ENCODE measurements at regions not wholly inside any gene's neighbourhood (a gene's known extent, or its start where the extent isn't known, plus 50 kb on each side); places are given as distances from the start of the nearest gene placed in this dataset.

GRCh38 chr11:109993786-109994185 lies 99.4 kb upstream of the ZC3H12C start:
- Histone ChIP-seq H3K9me3 (no peaks in the 10 kb centered on the region), H3K4me3 (no peak overlapping the region), H3K4me1 (peaks cover 0 to 8% (median 7%) of the 10 kb centered on the region in 4 donors), H3K36me3 (no peaks in the 10 kb centered on the region), H3K27me3 (no peaks in the 10 kb centered on the region), H3K27ac (replicated peaks in 1 of 4) (no peak overlapping the region)
- intact Hi-C loops (cut with DNase I) = loop anchor here (10.0 kb wide), 1 partner anchor 101 kb away; the partner anchor contains the start of gene ZC3H12C
- no peak for DNase-seq (ENCODE audit: extremely low spot score)
- 100% methylated on average over 1 of the region's 1 CpG for WGBS
- TF ChIP-seq POLR2AphosphoS5 (IDR thresholded peaks at IDR 0.05) (no peak), EP300 (IDR thresholded peaks at IDR 0.05) (no peak), CTCF (IDR thresholded peaks at IDR 0.05) (no peak), POLR2A (IDR thresholded peaks at IDR 0.05; ENCODE audit: low read depth) (no peak)

- H3K36me3 ChIP-seq = no peaks in the 10 kb centered on the region
- H3K27me3 ChIP-seq = no peaks in the 10 kb centered on the region
- no peak for DNase-seq (ENCODE audit: extremely low spot score)
- H3K4me1 ChIP-seq = peaks cover 0 to 19% (median 17%) of the 10 kb centered on the region in 4 donors
- WGBS = 81% methylated on average over 6 of the region's 6 CpGs
- no peak overlapping the region for H3K27ac ChIP-seq (replicated peaks in 1 of 4)
- TF ChIP-seq POLR2AphosphoS5 (IDR thresholded peaks at IDR 0.05) (no peak), POLR2A (IDR thresholded peaks at IDR 0.05; ENCODE audit: low read depth) (no peak), CTCF (IDR thresholded peaks at IDR 0.05) (no peak), EP300 (IDR thresholded peaks at IDR 0.05) (no peak)
- no peak overlapping the region for H3K4me3 ChIP-seq
- intact Hi-C loops (cut with DNase I) = loop anchor here (5.0 to 10.0 kb wide), 2 partner anchors 53 to 100 kb away; partner anchors contain the start of gene ZC3H12C
- no peaks in the 10 kb centered on the region for H3K9me3 ChIP-seq
These were observed 98.3 kb upstream of the ZC3H12C start for GRCh38 chr11:109994907-109995306.

GRCh38 chr11:109996060-109996459 lies 97.1 kb upstream of the ZC3H12C start:
- H3K9me3 ChIP-seq = no peaks in the 10 kb centered on the region
- DNase-seq (ENCODE audit: extremely low spot score) = no peak
- TF ChIP-seq POLR2A (IDR thresholded peaks at IDR 0.05; ENCODE audit: low read depth) = no peak
- no peak for TF ChIP-seq POLR2AphosphoS5 (IDR thresholded peaks at IDR 0.05)
- TF ChIP-seq CTCF (IDR thresholded peaks at IDR 0.05) = no peak
- no peak for TF ChIP-seq EP300 (IDR thresholded peaks at IDR 0.05)
- no peak overlapping the region for H3K27ac ChIP-seq (replicated peaks in 1 of 4)
- no peaks in the 10 kb centered on the region for H3K36me3 ChIP-seq
- H3K27me3 ChIP-seq = no peaks in the 10 kb centered on the region
- peaks cover 0 to 30% (median 27%) of the 10 kb centered on the region in 4 donors for H3K4me1 ChIP-seq
- H3K4me3 ChIP-seq = no peak overlapping the region
- intact Hi-C loops (cut with DNase I) = loop anchor here (5.0 to 10.0 kb wide), 2 partner anchors 54 to 99 kb away; partner anchors contain the start of gene ZC3H12C

GRCh38 chr11:109998921-109999320 lies 94.3 kb upstream of the ZC3H12C start:
- Histone ChIP-seq H3K4me1 (peaks cover 0 to 40% (median 35%) of the 10 kb centered on the region in 4 donors), H3K27me3 (no peaks in the 10 kb centered on the region), H3K9me3 (no peaks in the 10 kb centered on the region), H3K36me3 (no peaks in the 10 kb centered on the region), H3K27ac (replicated peaks in 1 of 4) (peak overlapping the region; percentile 58 to 79 (median 72)), H3K4me3 (no peak overlapping the region)
- intact Hi-C loops (cut with DNase I) = loop anchor here (5.0 to 10.0 kb wide), 2 partner anchors 57 to 96 kb away; partner anchors contain the start of gene ZC3H12C
- DNase-seq (ENCODE audit: extremely low spot score) = no peak
- no peak for TF ChIP-seq POLR2A (IDR thresholded peaks at IDR 0.05; ENCODE audit: low read depth)
- 84% methylated on average over 3 of the region's 3 CpGs for WGBS

GRCh38 chr11:110000031-110000502 lies 93.1 kb upstream of the ZC3H12C start:
- Histone ChIP-seq H3K4me3 (no peak overlapping the region), H3K9me3 (no peaks in the 10 kb centered on the region), H3K36me3 (no peaks in the 10 kb centered on the region), H3K4me1 (peaks cover 0 to 40% (median 35%) of the 10 kb centered on the region in 4 donors), H3K27ac (replicated peaks in 1 of 4) (peak overlapping the region; percentile 58 to 79 (median 72)), H3K27me3 (no peaks in the 10 kb centered on the region)
- no peak for DNase-seq (ENCODE audit: extremely low spot score)
- TF ChIP-seq POLR2AphosphoS5 (IDR thresholded peaks at IDR 0.05) (peak; percentile 49 to 58), EP300 (IDR thresholded peaks at IDR 0.05) (peak; percentile 58), CTCF (IDR thresholded peaks at IDR 0.05) (no peak)
- 25% methylated on average over 6 of the region's 6 CpGs for WGBS
- intact Hi-C loops (cut with DNase I) = no loop called here

Measured in esophagus muscularis mucosa (tissue), 4 donors.